Astrocyte (in vitro differentiated cells and primary cell): ENCODE measurements at regions not wholly inside any gene's neighbourhood (a gene's known extent, or its start where the extent isn't known, plus 50 kb on each side); places are given as distances from the start of the nearest gene placed in this dataset.

Experiments used
- EZH2 ChIP-seq: IDR thresholded peaks from 2 replicates; pipeline ENCODE4 v1.6.1; 2012; ENCODE audit warnings: mild to moderate bottlenecking, low read length, inconsistent platforms; ENCODE audit not compliant: insufficient read depth
- TF ChIP-seq, protein P1 (sequence below): IDR thresholded peaks from 2 replicates; pipeline ENCODE4 v1.5.1; 2011; ENCODE audit warnings: low read depth, mild to moderate bottlenecking, inconsistent platforms, low read length, moderate library complexity; ENCODE audit not compliant: insufficient read depth

- TF ChIP-seq, protein P1, sequence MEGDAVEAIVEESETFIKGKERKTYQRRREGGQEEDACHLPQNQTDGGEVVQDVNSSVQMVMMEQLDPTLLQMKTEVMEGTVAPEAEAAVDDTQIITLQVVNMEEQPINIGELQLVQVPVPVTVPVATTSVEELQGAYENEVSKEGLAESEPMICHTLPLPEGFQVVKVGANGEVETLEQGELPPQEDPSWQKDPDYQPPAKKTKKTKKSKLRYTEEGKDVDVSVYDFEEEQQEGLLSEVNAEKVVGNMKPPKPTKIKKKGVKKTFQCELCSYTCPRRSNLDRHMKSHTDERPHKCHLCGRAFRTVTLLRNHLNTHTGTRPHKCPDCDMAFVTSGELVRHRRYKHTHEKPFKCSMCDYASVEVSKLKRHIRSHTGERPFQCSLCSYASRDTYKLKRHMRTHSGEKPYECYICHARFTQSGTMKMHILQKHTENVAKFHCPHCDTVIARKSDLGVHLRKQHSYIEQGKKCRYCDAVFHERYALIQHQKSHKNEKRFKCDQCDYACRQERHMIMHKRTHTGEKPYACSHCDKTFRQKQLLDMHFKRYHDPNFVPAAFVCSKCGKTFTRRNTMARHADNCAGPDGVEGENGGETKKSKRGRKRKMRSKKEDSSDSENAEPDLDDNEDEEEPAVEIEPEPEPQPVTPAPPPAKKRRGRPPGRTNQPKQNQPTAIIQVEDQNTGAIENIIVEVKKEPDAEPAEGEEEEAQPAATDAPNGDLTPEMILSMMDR = no peak
- no peak for TF ChIP-seq EZH2
These were observed 246.7 kb upstream of the SDK2 start for GRCh38 chr17:73890831-73891405.
